ENCODE measurements at regions not wholly inside any gene's neighbourhood (a gene's known extent, or its start where the extent isn't known, plus 50 kb on each side); places are given as distances from the start of the nearest gene placed in this dataset.

DNA sequence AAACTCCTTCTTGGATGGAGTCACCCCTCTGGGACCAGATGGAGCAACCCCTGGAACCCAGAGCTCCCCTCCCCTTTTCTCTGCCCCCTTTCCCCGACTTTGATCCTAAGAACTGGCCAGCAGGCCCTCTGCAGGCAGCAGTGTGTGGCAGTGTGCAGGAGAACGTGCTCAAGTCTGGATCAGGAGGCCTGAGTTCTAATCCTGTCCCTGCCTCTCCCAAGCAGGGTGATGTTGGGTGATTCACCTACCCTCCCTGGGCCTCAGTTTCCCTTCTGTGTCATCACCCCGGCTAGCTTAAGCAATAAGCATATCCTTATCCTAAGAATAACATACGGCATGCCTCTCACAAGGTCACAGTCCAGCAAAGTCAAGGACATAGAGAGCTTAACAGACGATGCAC lies 67.6 kb downstream of the C9orf50 start:
- H4K91ac ChIP-seq (replicated peaks; ENCODE audit: insufficient read length, low read length) = no peak overlapping the region
- H3K4ac ChIP-seq (replicated peaks; ENCODE audit: insufficient read length, low read depth, low read length) = no peak overlapping the region
- H3K27me3 ChIP-seq (replicated peaks in 1 of 4; ENCODE audit: control insufficient read depth in 3 of 4, extremely low read depth in 1 of 4, insufficient read depth in 3 of 4, low read length in 3 of 4) = peaks cover 2 to 29% (median 18%) of the 10 kb centered on the region in 4 experiments
- no peak overlapping the region for H3K14ac ChIP-seq (ENCODE audit: insufficient read length)
- no peaks in the 10 kb centered on the region for H3K9me3 ChIP-seq (ENCODE audit: insufficient read depth in 2 of 2, low read depth in 1 of 2, low read length in 1 of 2)
- H3K36me3 ChIP-seq (ENCODE audit: control insufficient read depth in 2 of 4, insufficient read depth in 4 of 4, low read length in 3 of 4) = no peaks in the 10 kb centered on the region
- H2BK15ac ChIP-seq (ENCODE audit: low read length) = peak overlapping the region; percentile 74; the same call in 1 of the 2 replicates
- no peak overlapping the region for H4K8ac ChIP-seq (ENCODE audit: extremely low read depth, insufficient read depth, low read length)
- H2BK12ac ChIP-seq (ENCODE audit: low read depth, low read length) = peak overlapping the region; percentile 91; the same call in 1 of the 2 replicates
- H2BK5ac ChIP-seq (ENCODE audit: low read depth, low read length) = no peak overlapping the region; the same call in 1 of the 2 replicates
- H3K79me2 ChIP-seq (ENCODE audit: control insufficient read depth in 1 of 2, insufficient read depth in 2 of 2, low read length in 2 of 2) = no peaks in the 10 kb centered on the region
- no peak overlapping the region for H3K9ac ChIP-seq (replicated peaks in 1 of 4; ENCODE audit: extremely low read depth in 1 of 4, low read depth in 3 of 4, low read length in 3 of 4)
- H3K56ac ChIP-seq (replicated peaks; ENCODE audit: insufficient read length, low read depth, low read length) = no peak overlapping the region
- H2BK20ac ChIP-seq (ENCODE audit: low read length) = no peak overlapping the region
- H4K5ac ChIP-seq (ENCODE audit: insufficient read length, low read depth, low read length) = no peak overlapping the region
- ChIA-PET CTCF (ENCODE audit: partially characterized antibody) (interaction anchor here (0.9 to 2.8 kb wide), 14 partner anchors 8 to 414 kb away, joined by 3 to 11 read pairs (median 5); no protein-coding TSS in a partner anchor), POLR2A (ENCODE audit: partially characterized antibody) (interaction anchor here (0.7 to 2.5 kb wide), 5 partner anchors 8 to 219 kb away, joined by 3 to 8 read pairs (median 3); no protein-coding TSS in a partner anchor)
- 0 out of 2 replicates have a peak overlapping the region, but pooled peaks have one; percentile 20 for H3K18ac ChIP-seq (ENCODE audit: extremely low read depth, low read length)
- peaks cover 4% of the 10 kb centered on the region; the same call in 1 of the 2 replicates for H3K23me2 ChIP-seq (ENCODE audit: low read depth, low read length)
- no peak overlapping the region for H3K23ac ChIP-seq (ENCODE audit: insufficient read length)
- peaks cover 7 to 29% (median 23%) of the 10 kb centered on the region in 4 experiments for H3K4me1 ChIP-seq (replicated peaks in 1 of 4; ENCODE audit: control insufficient read depth in 3 of 4, insufficient read depth in 4 of 4, low read length in 3 of 4)
- no peaks in the 10 kb centered on the region for H4K20me1 ChIP-seq (replicated peaks in 1 of 2; ENCODE audit: control insufficient read depth in 1 of 2, insufficient read depth in 2 of 2, low read length in 2 of 2)
- H2AK5ac ChIP-seq (ENCODE audit: low read depth, low read length) = peak overlapping the region; percentile 56; the same call in 1 of the 2 replicates
- H3K4me2 ChIP-seq (ENCODE audit: insufficient read depth in 1 of 2, low read depth in 2 of 2, low read length in 2 of 2) = no peak overlapping the region
- no peaks in the 10 kb centered on the region for H3K79me1 ChIP-seq (ENCODE audit: low read depth, low read length)
- peak overlapping the region; percentile 19 for H2BK120ac ChIP-seq (replicated peaks; ENCODE audit: low read depth, low read length)
- 80% methylated on average over 5 of the region's 5 CpGs; no CpG with 5 or more reads in 1 of the 2 experiments for WGBS, 2 experiments (ENCODE audit: extremely low coverage in 1 of 2, insufficient coverage in 1 of 2, insufficient read length in 1 of 2, insufficient replicate concordance in 2 of 2, low coverage in 1 of 2, low lambda C conversion rate in 2 of 2, missing lambda C conversion rate in 1 of 2)
- DNase-seq (ENCODE audit: low read depth in 1 of 2, low spot score in 2 of 2) (no peak), FAIRE-seq (no peak)
- TF ChIP-seq BCL11A (IDR thresholded peaks at IDR 0.05; ENCODE audit: low read depth in 2 of 2, low read length in 2 of 2) = no peak
- TF ChIP-seq, protein P1, sequence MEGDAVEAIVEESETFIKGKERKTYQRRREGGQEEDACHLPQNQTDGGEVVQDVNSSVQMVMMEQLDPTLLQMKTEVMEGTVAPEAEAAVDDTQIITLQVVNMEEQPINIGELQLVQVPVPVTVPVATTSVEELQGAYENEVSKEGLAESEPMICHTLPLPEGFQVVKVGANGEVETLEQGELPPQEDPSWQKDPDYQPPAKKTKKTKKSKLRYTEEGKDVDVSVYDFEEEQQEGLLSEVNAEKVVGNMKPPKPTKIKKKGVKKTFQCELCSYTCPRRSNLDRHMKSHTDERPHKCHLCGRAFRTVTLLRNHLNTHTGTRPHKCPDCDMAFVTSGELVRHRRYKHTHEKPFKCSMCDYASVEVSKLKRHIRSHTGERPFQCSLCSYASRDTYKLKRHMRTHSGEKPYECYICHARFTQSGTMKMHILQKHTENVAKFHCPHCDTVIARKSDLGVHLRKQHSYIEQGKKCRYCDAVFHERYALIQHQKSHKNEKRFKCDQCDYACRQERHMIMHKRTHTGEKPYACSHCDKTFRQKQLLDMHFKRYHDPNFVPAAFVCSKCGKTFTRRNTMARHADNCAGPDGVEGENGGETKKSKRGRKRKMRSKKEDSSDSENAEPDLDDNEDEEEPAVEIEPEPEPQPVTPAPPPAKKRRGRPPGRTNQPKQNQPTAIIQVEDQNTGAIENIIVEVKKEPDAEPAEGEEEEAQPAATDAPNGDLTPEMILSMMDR (IDR thresholded peaks at IDR 0.05; ENCODE audit: control extremely low read depth in 1 of 3, insufficient read depth in 1 of 3, low read depth in 1 of 3, low read length in 3 of 3) = peak in 1 of 3 experiments; percentile 10; a peak in 1 of 4 replicates
- peak in 1 of 2 experiments; percentile 20; a peak in 1 of 4 replicates for TF ChIP-seq RAD21 (IDR thresholded peaks at IDR 0.05 in 1 of 2, conservative IDR thresholded peaks at IDR 0.05 in 1 of 2; ENCODE audit: low read depth in 2 of 2, low read length in 2 of 2)
- no peak overlapping the region for H2AFZ ChIP-seq (ENCODE audit: low read length)
- no peak overlapping the region for H3K27ac ChIP-seq (ENCODE audit: low read depth, low read length)
- no peak overlapping the region for H3K4me3 ChIP-seq (ENCODE audit: extremely low read depth in 1 of 4, insufficient read depth in 2 of 4, low read depth in 3 of 4, low read length in 4 of 4)
